Mammary epithelial cell (primary cell): ENCODE measurements at regions not wholly inside any gene's neighbourhood (a gene's known extent, or its start where the extent isn't known, plus 50 kb on each side); places are given as distances from the start of the nearest gene placed in this dataset.

Experiments
- CTCF ChIP-seq, 2 donors: IDR thresholded peaks in 1 of 2; conservative IDR thresholded peaks in 1 of 2; 2 replicates each; pipeline ENCODE4 v1.5.1; 2011 to 2012; ENCODE audit warnings: inconsistent platforms in 2 of 2, low read length in 2 of 2, mild to moderate bottlenecking in 2 of 2, control low read depth in 1 of 2, low read depth in 1 of 2; ENCODE audit not compliant: insufficient read depth in 1 of 2; ENCODE audit errors: extremely low read depth in 1 of 2
- EZH2 ChIP-seq: IDR thresholded peaks from 2 replicates; pipeline ENCODE4 v1.6.1; 2012; ENCODE audit warnings: low read length, inconsistent platforms, borderline replicate concordance

GRCh38 chr3:168722091-168722490, 626.4 kb upstream of the GOLIM4 start:
- no peak for TF ChIP-seq CTCF (conservative IDR thresholded peaks at IDR 0.05 in 1 of 2, IDR thresholded peaks at IDR 0.05 in 1 of 2; ENCODE audit: extremely low read depth in 1 of 2, insufficient read depth in 1 of 2, low read depth in 1 of 2, low read length in 2 of 2)
- no peak for TF ChIP-seq EZH2
